A673 (cell line): ENCODE measurements at regions not wholly inside any gene's neighbourhood (a gene's known extent, or its start where the extent isn't known, plus 50 kb on each side); places are given as distances from the start of the nearest gene placed in this dataset.

Experiments used
- BruUV-seq: library from RNA; stranded (reverse); fragments of 400-500 nt; replicated peaks from 2 replicates; lab custom pipeline; 2021; lab: Mats Ljungman, UMichigan
- CTCF ChIA-PET: fragments of 300-600 bp; sonication (Branson Sonifier 250); formaldehyde crosslinking; loops from one replicate; lab custom pipeline; 2022; ENCODE audit warnings: antibody characterized with exemption; lab: Charles Lee
- POLR2A ChIA-PET: fragments of 300-600 bp; sonication (Branson Sonifier 250); formaldehyde crosslinking; loops from one replicate; lab custom pipeline; 2022; ENCODE audit warnings: antibody characterized with exemption; ENCODE audit not compliant: low non-redundant PET; lab: Charles Lee
- DNase-seq: peaks from one replicate; pipeline ENCODE4 v3.0.0-alpha.2; 2015; ENCODE audit warnings: low spot score
- H3K27ac ChIP-seq: fragments of 200-600 bp; sonication (generic); 2 replicates; pipeline ENCODE4 v1.5.1; 2016; ENCODE audit warnings: mixed run types, low read depth, mild to moderate bottlenecking, mixed read lengths, antibody characterized with exemption, low read length; ENCODE audit not compliant: poor library complexity, severe bottlenecking
- H3K27me3 ChIP-seq: fragments of 200-600 bp; sonication (generic); replicated peaks from 2 replicates; pipeline ENCODE4 v1.6.1; 2017; ENCODE audit warnings: mixed run types, low read depth, mild to moderate bottlenecking, mixed read lengths, antibody characterized with exemption, low read length; ENCODE audit not compliant: insufficient read depth, poor library complexity
- H3K36me3 ChIP-seq: fragments of 200-600 bp; sonication (generic); 2 replicates; pipeline ENCODE4 v1.6.1; 2016; ENCODE audit warnings: mixed run types, mild to moderate bottlenecking, mixed read lengths, antibody characterized with exemption, low read length; ENCODE audit not compliant: insufficient read depth, poor library complexity, severe bottlenecking
- H3K4me1 ChIP-seq: fragments of 200-600 bp; sonication (generic); 2 replicates; pipeline ENCODE4 v1.6.1; 2017; ENCODE audit warnings: mixed run types, mild to moderate bottlenecking, mixed read lengths, antibody characterized with exemption, low read length; ENCODE audit not compliant: insufficient read depth, poor library complexity, severe bottlenecking
- H3K4me3 ChIP-seq: fragments of 200-600 bp; sonication (generic); 2 replicates; pipeline ENCODE4 v1.5.1; 2016; ENCODE audit warnings: low read depth, mixed run types, mild to moderate bottlenecking, mixed read lengths, low read length; ENCODE audit not compliant: poor library complexity, severe bottlenecking
- H3K9me3 ChIP-seq: fragments of 200-600 bp; sonication (generic); 2 replicates; pipeline ENCODE4 v1.6.1; 2016; ENCODE audit warnings: mixed run types, low read depth, mild to moderate bottlenecking, mixed read lengths, antibody characterized with exemption, low read length; ENCODE audit not compliant: poor library complexity, severe bottlenecking
- EZH2 ChIP-seq: fragments of 200-600 bp; sonication (generic); IDR thresholded peaks from 2 replicates; pipeline ENCODE4 v1.6.1; 2017; ENCODE audit warnings: borderline replicate concordance, low read depth, mild to moderate bottlenecking, mixed read lengths, antibody characterized with exemption, low read length; ENCODE audit not compliant: poor library complexity, severe bottlenecking
- intact Hi-C: fragments of 100-400 bp; cut with micrococcal nuclease; formaldehyde crosslinking; loops from one replicate; pipeline ENCODE4 v1.10.0; 2022; ENCODE audit not compliant: unreplicated experiment
- TF ChIP-seq, protein P1 (sequence below): fragments of 300-800, 200-600 bp; sonication (generic); conservative IDR thresholded peaks from 2 replicates; pipeline ENCODE4 v1.5.1; 2017; ENCODE audit warnings: low read depth, mild to moderate bottlenecking, antibody characterized with exemption, low read length, moderate library complexity, mixed read lengths

DNA sequence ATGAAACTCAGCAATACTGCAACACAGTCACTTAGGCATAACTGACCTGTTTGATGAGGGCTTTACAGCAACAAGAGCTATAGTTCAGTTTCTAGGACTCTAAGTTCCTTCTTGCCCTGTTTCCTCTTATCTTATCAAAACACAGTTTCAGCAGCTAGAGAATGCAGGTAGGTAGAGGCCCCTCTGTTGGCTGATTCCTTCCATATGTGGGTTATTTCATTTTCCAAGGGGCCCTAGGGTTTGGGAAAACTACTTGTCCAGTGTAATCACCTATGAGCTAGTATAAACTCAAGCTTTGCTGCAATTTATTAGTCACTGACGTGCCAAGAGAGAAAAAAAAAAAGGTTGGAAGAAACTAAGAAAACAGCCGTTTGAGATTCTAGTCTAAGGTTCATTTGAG is 607.7 kb upstream of the USP24 start:
- no peak for DNase-seq
- H3K4me1 ChIP-seq, result no peaks in the 10 kb centered on the region
- H3K9me3 ChIP-seq, result no peaks in the 10 kb centered on the region
- ChIA-PET CTCF (no interaction called here), POLR2A (no interaction called here)
- BruUV-seq, result no TSS peak
- no peaks in the 10 kb centered on the region for H3K27me3 ChIP-seq
- intact Hi-C loops, result no loop called here
- H3K36me3 ChIP-seq, result no peaks in the 10 kb centered on the region
- H3K27ac ChIP-seq, result no peak overlapping the region
- H3K4me3 ChIP-seq, result no peak overlapping the region
- TF ChIP-seq, protein P1, sequence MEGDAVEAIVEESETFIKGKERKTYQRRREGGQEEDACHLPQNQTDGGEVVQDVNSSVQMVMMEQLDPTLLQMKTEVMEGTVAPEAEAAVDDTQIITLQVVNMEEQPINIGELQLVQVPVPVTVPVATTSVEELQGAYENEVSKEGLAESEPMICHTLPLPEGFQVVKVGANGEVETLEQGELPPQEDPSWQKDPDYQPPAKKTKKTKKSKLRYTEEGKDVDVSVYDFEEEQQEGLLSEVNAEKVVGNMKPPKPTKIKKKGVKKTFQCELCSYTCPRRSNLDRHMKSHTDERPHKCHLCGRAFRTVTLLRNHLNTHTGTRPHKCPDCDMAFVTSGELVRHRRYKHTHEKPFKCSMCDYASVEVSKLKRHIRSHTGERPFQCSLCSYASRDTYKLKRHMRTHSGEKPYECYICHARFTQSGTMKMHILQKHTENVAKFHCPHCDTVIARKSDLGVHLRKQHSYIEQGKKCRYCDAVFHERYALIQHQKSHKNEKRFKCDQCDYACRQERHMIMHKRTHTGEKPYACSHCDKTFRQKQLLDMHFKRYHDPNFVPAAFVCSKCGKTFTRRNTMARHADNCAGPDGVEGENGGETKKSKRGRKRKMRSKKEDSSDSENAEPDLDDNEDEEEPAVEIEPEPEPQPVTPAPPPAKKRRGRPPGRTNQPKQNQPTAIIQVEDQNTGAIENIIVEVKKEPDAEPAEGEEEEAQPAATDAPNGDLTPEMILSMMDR, result no peak
- no peak for TF ChIP-seq EZH2

DNA sequence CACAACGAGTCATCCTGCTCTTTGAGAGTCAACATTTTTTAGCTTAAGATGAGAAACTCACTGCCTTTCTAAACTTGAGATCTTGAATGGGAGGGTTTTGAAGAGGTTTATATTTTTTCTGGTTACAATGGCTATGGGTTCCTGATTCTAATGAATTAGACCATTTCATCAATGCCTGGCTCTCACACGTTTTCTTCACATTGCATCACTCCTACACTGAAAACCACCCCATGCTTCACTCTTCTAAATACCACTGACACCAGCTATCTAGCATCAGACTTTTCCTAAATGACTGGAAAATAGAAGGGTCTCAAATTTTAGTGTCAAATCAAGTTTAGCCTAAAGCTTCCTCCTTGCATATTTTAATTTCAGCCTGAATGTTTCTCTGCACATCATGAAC is 606.1 kb upstream of the USP24 start:
- Histone ChIP-seq H3K27me3 (no peaks in the 10 kb centered on the region), H3K36me3 (no peaks in the 10 kb centered on the region), H3K9me3 (no peaks in the 10 kb centered on the region), H3K4me3 (no peak overlapping the region), H3K4me1 (no peaks in the 10 kb centered on the region), H3K27ac (no peak overlapping the region)
- no peak for TF ChIP-seq EZH2
- TF ChIP-seq, protein P1, result no peak
- ChIA-PET POLR2A (no interaction called here), CTCF (no interaction called here)
- no TSS peak for BruUV-seq
- DNase-seq, result no peak
- intact Hi-C loops, result no loop called here

DNA sequence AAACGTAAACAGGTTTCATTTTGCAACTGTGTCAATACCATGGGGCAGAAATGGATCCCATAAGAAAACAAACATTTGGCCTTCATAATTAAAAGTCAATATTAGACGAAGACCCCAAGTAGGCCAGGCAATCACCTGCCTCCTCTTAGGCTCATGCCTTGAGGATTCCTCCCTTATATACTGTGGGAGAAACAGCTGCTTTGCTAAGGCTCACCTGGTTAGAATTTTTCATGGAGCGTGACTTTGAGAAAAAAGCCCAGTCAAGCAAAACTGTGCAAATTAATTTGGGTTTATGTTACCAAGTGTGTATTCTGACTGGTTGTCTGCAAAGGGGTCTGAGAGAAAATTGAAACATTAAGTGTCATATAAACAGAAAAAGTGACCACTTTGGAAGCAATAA is 605.3 kb upstream of the USP24 start:
- BruUV-seq, result no TSS peak
- no peak overlapping the region for H3K27ac ChIP-seq
- no peak overlapping the region for H3K4me3 ChIP-seq
- H3K27me3 ChIP-seq, result no peaks in the 10 kb centered on the region
- TF ChIP-seq, protein P1, result no peak
- no peak for TF ChIP-seq EZH2
- intact Hi-C loops, result no loop called here
- DNase-seq, result no peak
- H3K9me3 ChIP-seq, result no peaks in the 10 kb centered on the region
- CTCF ChIA-PET, result no interaction called here
- H3K4me1 ChIP-seq, result no peaks in the 10 kb centered on the region
- POLR2A ChIA-PET, result no interaction called here
- no peaks in the 10 kb centered on the region for H3K36me3 ChIP-seq
